NCI-H146 treated with DMSO at 0.1 percent for 48 hours (cell line): ENCODE measurements at regions not wholly inside any gene's neighbourhood (a gene's known extent, or its start where the extent isn't known, plus 50 kb on each side); places are given as distances from the start of the nearest gene placed in this dataset.

ENCODE experiments used
- DNase-seq: peaks from one replicate; lab custom pipeline; 2025; ENCODE audit not compliant: unreplicated experiment; lab: John Stamatoyannopoulos, UW

- no peak for DNase-seq
Measured at GRCh38 chr3:34008836-34009809, 210.7 kb downstream of the PDCD6IP start.

- no peak for DNase-seq
Measured at GRCh38 chr3:34011171-34012101, 213.0 kb downstream of the PDCD6IP start.

- DNase-seq, result no peak
Measured at GRCh38 chr3:34012102-34012461, 213.7 kb downstream of the PDCD6IP start.

- no peak for DNase-seq
Measured at GRCh38 chr3:34013818-34014570, 215.6 kb downstream of the PDCD6IP start.

- DNase-seq, result no peak
Measured at GRCh38 chr3:34015204-34016142, 217.0 kb downstream of the PDCD6IP start.

- no peak for DNase-seq
Measured at GRCh38 chr3:34016925-34017587, 218.6 kb downstream of the PDCD6IP start.

GRCh38 chr3:34017757-34018156 is 219.3 kb downstream of the PDCD6IP start:
- DNase-seq, result no peak

GRCh38 chr3:34019158-34019557 is 220.7 kb downstream of the PDCD6IP start:
- no peak for DNase-seq

- DNase-seq, result no peak
Measured at GRCh38 chr3:34020170-34020569, 221.7 kb downstream of the PDCD6IP start.

GRCh38 chr3:34020726-34021680 is 222.6 kb downstream of the PDCD6IP start:
- DNase-seq, result peak; percentile 6

GRCh38 chr3:34022147-34022546 is 223.7 kb downstream of the PDCD6IP start:
- no peak for DNase-seq

- no peak for DNase-seq
Measured at GRCh38 chr3:34024447-34025240, 226.2 kb downstream of the PDCD6IP start.

- DNase-seq, result no peak
Measured at GRCh38 chr3:34033839-34034238, 235.4 kb downstream of the PDCD6IP start.

- DNase-seq, result no peak
Measured at GRCh38 chr3:34034840-34035239, 236.4 kb downstream of the PDCD6IP start.

GRCh38 chr3:34035775-34036174 is 237.3 kb downstream of the PDCD6IP start:
- no peak for DNase-seq

- no peak for DNase-seq
Measured at GRCh38 chr3:34037260-34037659, 238.8 kb downstream of the PDCD6IP start.

GRCh38 chr3:34038131-34038530 is 239.7 kb downstream of the PDCD6IP start:
- no peak for DNase-seq
